IPS-NIHi7 (cell line): ENCODE measurements at regions not wholly inside any gene's neighbourhood (a gene's known extent, or its start where the extent isn't known, plus 50 kb on each side); places are given as distances from the start of the nearest gene placed in this dataset.

Experiments
- DNase-seq: peaks from one replicate; pipeline ENCODE4 v3.0.0; 2012; ENCODE audit warnings: mixed read lengths; ENCODE audit errors: extremely low spot score

- DNase-seq, result no peak
These were observed 188.7 kb upstream of the ZEB2 start for GRCh38 chr2:144708626-144709025.

- no peak for DNase-seq
These were observed 187.9 kb upstream of the ZEB2 start for GRCh38 chr2:144707736-144708326.

GRCh38 chr2:144706647-144707046 lies 186.7 kb upstream of the ZEB2 start:
- no peak for DNase-seq

- DNase-seq, result no peak
These were observed 185.7 kb upstream of the ZEB2 start for GRCh38 chr2:144705328-144706245.

- DNase-seq, result no peak
These were observed 184.8 kb upstream of the ZEB2 start for GRCh38 chr2:144704709-144705095.

GRCh38 chr2:144703852-144704708 lies 184.2 kb upstream of the ZEB2 start:
- no peak for DNase-seq

GRCh38 chr2:144702051-144702450 lies 182.1 kb upstream of the ZEB2 start:
- DNase-seq, result no peak

GRCh38 chr2:144701259-144701658 lies 181.3 kb upstream of the ZEB2 start:
- DNase-seq, result no peak

- no peak for DNase-seq
These were observed 178.2 kb upstream of the ZEB2 start for GRCh38 chr2:144698156-144698555.

GRCh38 chr2:144695657-144696056 lies 175.7 kb upstream of the ZEB2 start:
- no peak for DNase-seq

- no peak for DNase-seq
These were observed 174.5 kb upstream of the ZEB2 start for GRCh38 chr2:144694456-144694855.

- DNase-seq, result no peak
These were observed 173.3 kb upstream of the ZEB2 start for GRCh38 chr2:144693179-144693578.

- DNase-seq, result no peak
These were observed 172.7 kb upstream of the ZEB2 start for GRCh38 chr2:144692661-144693060.

GRCh38 chr2:144690771-144691170 lies 170.9 kb upstream of the ZEB2 start:
- DNase-seq, result no peak

GRCh38 chr2:144686518-144687215 lies 166.7 kb upstream of the ZEB2 start:
- no peak for DNase-seq

GRCh38 chr2:144683966-144684365 lies 164.0 kb upstream of the ZEB2 start:
- DNase-seq, result no peak

GRCh38 chr2:144683107-144683753 lies 163.3 kb upstream of the ZEB2 start:
- no peak for DNase-seq

- DNase-seq, result no peak
These were observed 162.3 kb upstream of the ZEB2 start for GRCh38 chr2:144682248-144682647.

- DNase-seq, result no peak
These were observed 161.5 kb upstream of the ZEB2 start for GRCh38 chr2:144681389-144681788.

- DNase-seq, result no peak
These were observed 160.0 kb upstream of the ZEB2 start for GRCh38 chr2:144679942-144680341.

- DNase-seq, result no peak
These were observed 158.8 kb upstream of the ZEB2 start for GRCh38 chr2:144678736-144679135.
